Loucy (cell line): ENCODE measurements at regions not wholly inside any gene's neighbourhood (a gene's known extent, or its start where the extent isn't known, plus 50 kb on each side); places are given as distances from the start of the nearest gene placed in this dataset.

Experiments
- H2AFZ ChIP-seq: fragments of 200-600 bp; sonication (generic); 2 replicates; pipeline ENCODE4 v1.6.0; 2016; ENCODE audit warnings: antibody characterized with exemption, mild to moderate bottlenecking, low read length, moderate library complexity
- H3F3A ChIP-seq: fragments of 200-600 bp; 2 replicates; pipeline ENCODE4 v1.6.0; 2016; ENCODE audit warnings: antibody characterized with exemption, low read depth, mild to moderate bottlenecking
- H3K27me3 ChIP-seq: fragments of 200-600 bp; sonication (generic); 2 replicates; pipeline ENCODE4 v1.6.1; 2014; ENCODE audit warnings: low read length, mild to moderate bottlenecking; ENCODE audit not compliant: insufficient read depth, poor library complexity, severe bottlenecking
- H3K36me3 ChIP-seq: fragments of 200-600 bp; sonication (generic); 2 replicates; pipeline ENCODE4 v1.6.1; 2016; ENCODE audit warnings: low read length; ENCODE audit not compliant: insufficient read depth
- H3K4me1 ChIP-seq: fragments of 200-600 bp; sonication (generic); 2 replicates; pipeline ENCODE4 v1.5.1; 2014; ENCODE audit warnings: low read length, mild to moderate bottlenecking; ENCODE audit not compliant: insufficient read depth, poor library complexity, severe bottlenecking
- H3K4me2 ChIP-seq: fragments of 200-600 bp; sonication (generic); 2 replicates; pipeline ENCODE4 v1.6.0; 2014; ENCODE audit warnings: antibody characterized with exemption, low read length, low read depth, mild to moderate bottlenecking; ENCODE audit not compliant: poor library complexity, severe bottlenecking
- H3K4me3 ChIP-seq: fragments of 200-600 bp; sonication (generic); 2 replicates; pipeline ENCODE4 v1.5.1; 2014; ENCODE audit warnings: low read length, mild to moderate bottlenecking, mixed read lengths; ENCODE audit not compliant: poor library complexity, severe bottlenecking
- H3K79me2 ChIP-seq: fragments of 200-600 bp; sonication (generic); 2 replicates; pipeline ENCODE4 v1.6.1; 2014; ENCODE audit warnings: low read length; ENCODE audit not compliant: insufficient read depth
- H3K9ac ChIP-seq: fragments of 200-600 bp; sonication (generic); 2 replicates; pipeline ENCODE4 v1.6.0; 2014; ENCODE audit warnings: mild to moderate bottlenecking, low read depth, low read length, moderate library complexity; ENCODE audit not compliant: poor library complexity, severe bottlenecking
- H3K9me2 ChIP-seq: fragments of 200-600 bp; sonication (generic); replicated peaks from 2 replicates; pipeline ENCODE4 v1.6.1; 2016; ENCODE audit warnings: low read depth, low read length, mixed read lengths
- H3K9me3 ChIP-seq: fragments of 200-600 bp; sonication (generic); 2 replicates; pipeline ENCODE4 v1.6.1; 2014; ENCODE audit warnings: mild to moderate bottlenecking, antibody characterized with exemption, low read length, low read depth; ENCODE audit not compliant: insufficient read depth
- H4K20me1 ChIP-seq: fragments of 200-600 bp; sonication (generic); 2 replicates; pipeline ENCODE4 v1.6.0; 2014; ENCODE audit warnings: antibody characterized with exemption, low read length, mild to moderate bottlenecking; ENCODE audit not compliant: insufficient read depth, poor library complexity, severe bottlenecking
- EZH2phosphoT487 ChIP-seq: fragments of 200-600 bp; IDR thresholded peaks from 2 replicates; pipeline ENCODE4 v1.6.1; 2018; ENCODE audit warnings: antibody characterized with exemption, mild to moderate bottlenecking, moderate library complexity, borderline replicate concordance
- TF ChIP-seq, protein P1 (sequence below): fragments of 200-600 bp; sonication (generic); conservative IDR thresholded peaks from 2 replicates; pipeline ENCODE4 v1.5.1; 2014; ENCODE audit warnings: mild to moderate bottlenecking, antibody characterized with exemption, low read length

DNA sequence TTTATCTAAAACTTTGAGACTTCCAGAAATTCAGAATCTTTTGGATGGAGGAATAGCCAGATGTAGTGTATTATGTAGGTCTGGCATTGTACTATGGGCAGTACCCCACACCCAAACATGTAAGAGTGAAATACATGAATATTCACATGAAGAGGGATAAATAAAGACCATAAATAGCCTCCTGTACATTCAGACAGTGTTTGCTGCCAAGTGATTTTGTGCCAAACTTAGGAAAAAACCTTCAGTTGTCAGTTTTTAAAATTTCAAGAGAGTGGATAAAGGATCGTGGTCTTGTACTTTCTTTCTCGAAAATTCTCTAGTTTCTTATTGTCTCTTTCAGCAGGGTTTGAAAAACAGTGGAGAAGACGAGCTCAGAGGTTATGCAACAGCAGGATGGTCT lies 150.3 kb upstream of the LARGE1 start:
- peaks cover 17% of the 10 kb centered on the region; the same call in 1 of the 2 replicates for H3K9me3 ChIP-seq
- H3K4me3 ChIP-seq = no peak overlapping the region

DNA sequence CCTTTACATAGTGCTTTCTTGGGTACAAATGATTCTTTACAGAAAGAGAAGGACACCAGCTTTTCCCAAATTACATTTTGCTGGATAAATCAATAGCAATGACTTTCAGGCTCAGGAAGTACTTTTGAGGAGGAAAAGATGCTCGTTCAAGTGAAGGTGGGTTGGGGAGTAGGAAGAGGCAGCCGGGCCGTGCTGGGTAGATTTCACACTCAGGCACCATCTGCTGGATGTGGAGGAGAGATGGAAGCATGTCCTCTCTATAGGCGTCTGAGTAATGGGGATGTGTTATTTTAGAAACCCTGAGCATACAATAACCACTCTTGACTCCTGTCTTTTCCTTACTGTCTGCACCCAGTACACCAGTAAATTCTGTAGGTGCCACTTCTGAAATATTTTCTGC lies 152.3 kb upstream of the LARGE1 start:
- Histone ChIP-seq H3K4me2 (no peak overlapping the region), H3K36me3 (no peaks in the 10 kb centered on the region), H3K4me3 (no peak overlapping the region), H3K9ac (no peak overlapping the region), H3K4me1 (no peaks in the 10 kb centered on the region), H3K9me3 (peaks cover 17% of the 10 kb centered on the region; the same call in 1 of the 2 replicates), H4K20me1 (no peaks in the 10 kb centered on the region), H3K79me2 (no peaks in the 10 kb centered on the region), H3K9me2 (no peaks in the 10 kb centered on the region), H3F3A (no peaks in the 10 kb centered on the region), H3K27me3 (no peaks in the 10 kb centered on the region), H2AFZ (no peak overlapping the region)
- TF ChIP-seq, protein P1, sequence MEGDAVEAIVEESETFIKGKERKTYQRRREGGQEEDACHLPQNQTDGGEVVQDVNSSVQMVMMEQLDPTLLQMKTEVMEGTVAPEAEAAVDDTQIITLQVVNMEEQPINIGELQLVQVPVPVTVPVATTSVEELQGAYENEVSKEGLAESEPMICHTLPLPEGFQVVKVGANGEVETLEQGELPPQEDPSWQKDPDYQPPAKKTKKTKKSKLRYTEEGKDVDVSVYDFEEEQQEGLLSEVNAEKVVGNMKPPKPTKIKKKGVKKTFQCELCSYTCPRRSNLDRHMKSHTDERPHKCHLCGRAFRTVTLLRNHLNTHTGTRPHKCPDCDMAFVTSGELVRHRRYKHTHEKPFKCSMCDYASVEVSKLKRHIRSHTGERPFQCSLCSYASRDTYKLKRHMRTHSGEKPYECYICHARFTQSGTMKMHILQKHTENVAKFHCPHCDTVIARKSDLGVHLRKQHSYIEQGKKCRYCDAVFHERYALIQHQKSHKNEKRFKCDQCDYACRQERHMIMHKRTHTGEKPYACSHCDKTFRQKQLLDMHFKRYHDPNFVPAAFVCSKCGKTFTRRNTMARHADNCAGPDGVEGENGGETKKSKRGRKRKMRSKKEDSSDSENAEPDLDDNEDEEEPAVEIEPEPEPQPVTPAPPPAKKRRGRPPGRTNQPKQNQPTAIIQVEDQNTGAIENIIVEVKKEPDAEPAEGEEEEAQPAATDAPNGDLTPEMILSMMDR = no peak
- TF ChIP-seq EZH2phosphoT487 = no peak

More for the DNA sequence above, 150.3 kb upstream of the LARGE1 start:
- no peak overlapping the region for H2AFZ ChIP-seq
- H3K79me2 ChIP-seq = no peaks in the 10 kb centered on the region
- no peaks in the 10 kb centered on the region for H3K9me2 ChIP-seq
- H3F3A ChIP-seq = no peaks in the 10 kb centered on the region
- TF ChIP-seq, protein P1 = no peak
- TF ChIP-seq EZH2phosphoT487 = no peak
- no peaks in the 10 kb centered on the region for H3K4me1 ChIP-seq
- H3K4me2 ChIP-seq = no peak overlapping the region
- no peaks in the 10 kb centered on the region for H3K27me3 ChIP-seq
- no peak overlapping the region for H3K9ac ChIP-seq
- no peaks in the 10 kb centered on the region for H3K36me3 ChIP-seq
- H4K20me1 ChIP-seq = no peaks in the 10 kb centered on the region

DNA sequence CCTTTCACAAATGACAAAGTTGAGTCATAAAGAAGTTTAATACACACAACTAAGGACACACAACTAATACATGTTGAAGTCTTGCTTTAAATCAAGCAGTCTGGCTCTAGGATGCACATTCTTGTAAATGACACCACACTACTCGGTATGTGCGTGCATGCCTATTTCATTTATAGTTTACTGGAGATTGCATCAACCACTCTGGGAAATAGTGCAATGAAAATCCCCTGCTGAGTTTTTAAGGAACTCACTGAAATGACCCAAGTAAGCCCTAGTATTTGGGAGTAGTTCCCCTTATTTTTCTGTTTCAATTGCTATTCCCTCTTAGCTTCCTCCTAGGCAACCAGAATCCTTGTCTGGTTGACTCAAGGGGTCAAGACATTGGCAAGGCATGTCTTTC lies 160.2 kb upstream of the LARGE1 start:
- no peaks in the 10 kb centered on the region for H3K4me1 ChIP-seq
- H3K4me2 ChIP-seq = no peak overlapping the region
- H3K36me3 ChIP-seq = no peaks in the 10 kb centered on the region
- H3K9ac ChIP-seq = no peak overlapping the region
- H3F3A ChIP-seq = no peaks in the 10 kb centered on the region
- H2AFZ ChIP-seq = no peak overlapping the region
- H3K27me3 ChIP-seq = no peaks in the 10 kb centered on the region
- peaks cover 3% of the 10 kb centered on the region; the same call in 1 of the 2 replicates for H3K9me3 ChIP-seq
- no peaks in the 10 kb centered on the region for H3K79me2 ChIP-seq
- H4K20me1 ChIP-seq = no peaks in the 10 kb centered on the region
- no peaks in the 10 kb centered on the region for H3K9me2 ChIP-seq
- TF ChIP-seq, protein P1 = no peak
- TF ChIP-seq EZH2phosphoT487 = no peak
- no peak overlapping the region for H3K4me3 ChIP-seq
